ENCODE measurements at regions not wholly inside any gene's neighbourhood (a gene's known extent, or its start where the extent isn't known, plus 50 kb on each side); places are given as distances from the start of the nearest gene placed in this dataset.

GRCh38 chr17:71203953-71204352 lies 916.9 kb upstream of the SOX9 start:
- TF ChIP-seq EP300 (IDR thresholded peaks at IDR 0.05) (no peak), POLR2A (IDR thresholded peaks at IDR 0.05) (no peak)
- TF ChIP-seq, protein P1, sequence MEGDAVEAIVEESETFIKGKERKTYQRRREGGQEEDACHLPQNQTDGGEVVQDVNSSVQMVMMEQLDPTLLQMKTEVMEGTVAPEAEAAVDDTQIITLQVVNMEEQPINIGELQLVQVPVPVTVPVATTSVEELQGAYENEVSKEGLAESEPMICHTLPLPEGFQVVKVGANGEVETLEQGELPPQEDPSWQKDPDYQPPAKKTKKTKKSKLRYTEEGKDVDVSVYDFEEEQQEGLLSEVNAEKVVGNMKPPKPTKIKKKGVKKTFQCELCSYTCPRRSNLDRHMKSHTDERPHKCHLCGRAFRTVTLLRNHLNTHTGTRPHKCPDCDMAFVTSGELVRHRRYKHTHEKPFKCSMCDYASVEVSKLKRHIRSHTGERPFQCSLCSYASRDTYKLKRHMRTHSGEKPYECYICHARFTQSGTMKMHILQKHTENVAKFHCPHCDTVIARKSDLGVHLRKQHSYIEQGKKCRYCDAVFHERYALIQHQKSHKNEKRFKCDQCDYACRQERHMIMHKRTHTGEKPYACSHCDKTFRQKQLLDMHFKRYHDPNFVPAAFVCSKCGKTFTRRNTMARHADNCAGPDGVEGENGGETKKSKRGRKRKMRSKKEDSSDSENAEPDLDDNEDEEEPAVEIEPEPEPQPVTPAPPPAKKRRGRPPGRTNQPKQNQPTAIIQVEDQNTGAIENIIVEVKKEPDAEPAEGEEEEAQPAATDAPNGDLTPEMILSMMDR (IDR thresholded peaks at IDR 0.05) = no peak

All from ovary (tissue), 3 donors.